ENCODE measurements at regions not wholly inside any gene's neighbourhood (a gene's known extent, or its start where the extent isn't known, plus 50 kb on each side); places are given as distances from the start of the nearest gene placed in this dataset.

DNA sequence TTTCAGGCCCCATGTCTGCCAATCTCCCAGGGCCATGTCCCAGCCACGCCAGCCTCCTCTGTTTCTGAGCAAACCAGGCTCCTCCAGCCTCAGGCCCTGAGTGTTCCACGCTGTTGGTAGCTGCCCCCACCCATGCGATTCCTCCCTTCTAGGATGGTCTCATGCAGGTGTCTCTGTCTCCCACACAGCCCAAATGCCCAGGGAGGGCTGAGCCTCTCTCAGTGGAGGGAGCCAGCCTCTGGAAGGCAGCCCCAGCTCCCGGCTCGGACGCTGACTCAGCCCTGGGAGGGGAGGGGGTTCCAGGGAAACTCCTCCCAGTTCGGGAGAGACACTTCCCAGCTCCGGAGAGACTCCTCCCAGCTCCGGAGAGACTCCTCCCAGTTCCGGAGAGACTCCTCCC lies 122.9 kb upstream of the AFDN start:
- TF ChIP-seq POLR2A (IDR thresholded peaks at IDR 0.05) (no peak), EP300 (IDR thresholded peaks at IDR 0.05) (no peak)
- TF ChIP-seq, protein P1, sequence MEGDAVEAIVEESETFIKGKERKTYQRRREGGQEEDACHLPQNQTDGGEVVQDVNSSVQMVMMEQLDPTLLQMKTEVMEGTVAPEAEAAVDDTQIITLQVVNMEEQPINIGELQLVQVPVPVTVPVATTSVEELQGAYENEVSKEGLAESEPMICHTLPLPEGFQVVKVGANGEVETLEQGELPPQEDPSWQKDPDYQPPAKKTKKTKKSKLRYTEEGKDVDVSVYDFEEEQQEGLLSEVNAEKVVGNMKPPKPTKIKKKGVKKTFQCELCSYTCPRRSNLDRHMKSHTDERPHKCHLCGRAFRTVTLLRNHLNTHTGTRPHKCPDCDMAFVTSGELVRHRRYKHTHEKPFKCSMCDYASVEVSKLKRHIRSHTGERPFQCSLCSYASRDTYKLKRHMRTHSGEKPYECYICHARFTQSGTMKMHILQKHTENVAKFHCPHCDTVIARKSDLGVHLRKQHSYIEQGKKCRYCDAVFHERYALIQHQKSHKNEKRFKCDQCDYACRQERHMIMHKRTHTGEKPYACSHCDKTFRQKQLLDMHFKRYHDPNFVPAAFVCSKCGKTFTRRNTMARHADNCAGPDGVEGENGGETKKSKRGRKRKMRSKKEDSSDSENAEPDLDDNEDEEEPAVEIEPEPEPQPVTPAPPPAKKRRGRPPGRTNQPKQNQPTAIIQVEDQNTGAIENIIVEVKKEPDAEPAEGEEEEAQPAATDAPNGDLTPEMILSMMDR (IDR thresholded peaks at IDR 0.05) = no peak
